HG03432 (cell line): ENCODE measurements at regions not wholly inside any gene's neighbourhood (a gene's known extent, or its start where the extent isn't known, plus 50 kb on each side); places are given as distances from the start of the nearest gene placed in this dataset.
"Not testable (repeated sequence)": the region's sequence is repeated elsewhere in the genome, so short reads cannot be mapped to it uniquely, and the experiment has no call there.

Experiments used
- ATAC-seq: cut with Tn5 transposase; IDR thresholded peaks from one replicate; pipeline ENCODE4 v1.9.1; 2021; ENCODE audit warnings: mild to moderate bottlenecking, moderate library complexity; ENCODE audit not compliant: unreplicated experiment

- not testable (repeated sequence) for ATAC-seq
Measured at GRCh38 chr12:131659484-131659883, 51.4 kb upstream of the SFSWAP start.

DNA sequence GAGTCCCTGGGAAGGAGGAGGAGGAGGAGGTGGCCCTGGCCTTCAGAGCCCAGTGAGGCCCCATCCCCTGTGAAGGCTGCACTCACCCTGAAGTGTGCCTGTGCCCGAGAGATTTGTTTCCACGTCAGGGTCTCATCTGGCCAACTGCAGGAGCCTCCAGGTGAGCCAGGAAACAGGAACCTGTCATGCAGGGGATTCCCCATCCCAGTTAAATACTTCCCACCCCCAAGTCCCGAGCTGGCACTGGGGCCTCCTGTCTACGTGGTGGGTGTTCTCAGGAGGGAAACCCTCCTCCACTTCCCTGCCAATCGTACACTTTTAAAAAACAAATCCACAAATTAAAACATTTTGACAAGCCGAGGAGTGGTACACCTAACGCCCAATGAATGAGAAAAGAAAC, 50.9 kb upstream of the SFSWAP start:
- not testable (repeated sequence) for ATAC-seq

DNA sequence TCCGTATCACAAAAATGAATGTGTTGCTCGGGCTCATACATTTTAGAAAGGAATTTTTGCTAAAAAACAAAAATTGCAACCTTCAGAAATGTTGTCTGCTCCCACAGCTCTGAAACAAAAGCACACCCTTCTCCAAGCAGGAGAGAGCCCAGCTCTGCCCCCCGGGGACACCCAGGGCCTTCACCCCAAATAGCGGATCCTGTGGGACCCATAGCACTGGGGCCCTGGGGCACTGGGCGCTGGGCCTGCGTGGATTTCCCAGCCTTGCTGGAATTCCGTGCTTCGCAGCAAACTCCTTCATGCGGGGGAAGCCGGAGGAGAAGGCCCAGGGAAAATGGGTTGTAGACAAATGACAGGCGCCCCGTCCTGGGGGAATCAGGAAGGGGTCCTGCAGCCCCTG, 50.5 kb upstream of the SFSWAP start:
- not testable (repeated sequence) for ATAC-seq
